Gastroesophageal sphincter (tissue), 3 donors: ENCODE measurements at regions not wholly inside any gene's neighbourhood (a gene's known extent, or its start where the extent isn't known, plus 50 kb on each side); places are given as distances from the start of the nearest gene placed in this dataset.
"Not testable (repeated sequence)": the region's sequence is repeated elsewhere in the genome, so short reads cannot be mapped to it uniquely, and the experiment has no call there.

ENCODE experiments used
- EP300 ChIP-seq: sonication (generic); formaldehyde crosslinking; IDR thresholded peaks from one replicate; pipeline ENCODE4 v1.6.1; 2017; ENCODE audit warnings: antibody characterized with exemption, mild to moderate bottlenecking
- POLR2A ChIP-seq, 2 donors: fragments of 450-650 bp; IDR thresholded peaks; one replicate each; pipeline ENCODE4 v1.6.1; 2017; ENCODE audit warnings: antibody characterized with exemption in 2 of 2, mild to moderate bottlenecking in 2 of 2, moderate library complexity in 1 of 2
- POLR2AphosphoS5 ChIP-seq: sonication (generic); formaldehyde crosslinking; IDR thresholded peaks from one replicate; pipeline ENCODE4 v1.6.1; 2017; ENCODE audit warnings: antibody characterized with exemption
- TF ChIP-seq, protein P1 (sequence below), 4 experiments: fragments of 200-600 bp in 2 of 4; fragments of 450-650 bp in 2 of 4; sonication (generic) in 1 of 4; IDR thresholded peaks; one replicate each; pipeline ENCODE4 v1.5.1; 2017 to 2019; ENCODE audit warnings: antibody characterized with exemption in 4 of 4, mild to moderate bottlenecking in 2 of 4, moderate library complexity in 2 of 4

DNA sequence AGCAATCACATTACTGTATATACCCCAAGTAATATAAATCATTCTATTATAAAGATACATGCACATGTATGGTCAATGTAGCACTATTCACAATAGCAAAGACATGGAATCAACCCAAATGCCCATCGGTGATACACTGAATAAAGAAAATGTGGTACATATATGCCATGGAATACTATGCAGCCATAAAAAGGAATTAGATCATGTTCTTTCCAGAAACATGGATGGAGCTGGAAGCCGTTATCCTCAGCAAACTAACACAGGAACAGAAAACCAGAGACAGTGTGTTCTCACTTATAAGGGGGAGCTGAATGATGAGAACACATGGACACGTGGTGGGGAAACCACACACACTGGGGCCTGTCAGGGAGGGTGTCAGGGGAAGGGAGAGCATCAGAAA is 1180.9 kb downstream of the REEP3 start:
- TF ChIP-seq, protein P1, sequence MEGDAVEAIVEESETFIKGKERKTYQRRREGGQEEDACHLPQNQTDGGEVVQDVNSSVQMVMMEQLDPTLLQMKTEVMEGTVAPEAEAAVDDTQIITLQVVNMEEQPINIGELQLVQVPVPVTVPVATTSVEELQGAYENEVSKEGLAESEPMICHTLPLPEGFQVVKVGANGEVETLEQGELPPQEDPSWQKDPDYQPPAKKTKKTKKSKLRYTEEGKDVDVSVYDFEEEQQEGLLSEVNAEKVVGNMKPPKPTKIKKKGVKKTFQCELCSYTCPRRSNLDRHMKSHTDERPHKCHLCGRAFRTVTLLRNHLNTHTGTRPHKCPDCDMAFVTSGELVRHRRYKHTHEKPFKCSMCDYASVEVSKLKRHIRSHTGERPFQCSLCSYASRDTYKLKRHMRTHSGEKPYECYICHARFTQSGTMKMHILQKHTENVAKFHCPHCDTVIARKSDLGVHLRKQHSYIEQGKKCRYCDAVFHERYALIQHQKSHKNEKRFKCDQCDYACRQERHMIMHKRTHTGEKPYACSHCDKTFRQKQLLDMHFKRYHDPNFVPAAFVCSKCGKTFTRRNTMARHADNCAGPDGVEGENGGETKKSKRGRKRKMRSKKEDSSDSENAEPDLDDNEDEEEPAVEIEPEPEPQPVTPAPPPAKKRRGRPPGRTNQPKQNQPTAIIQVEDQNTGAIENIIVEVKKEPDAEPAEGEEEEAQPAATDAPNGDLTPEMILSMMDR (IDR thresholded peaks at IDR 0.05), result not testable (repeated sequence)
- TF ChIP-seq POLR2AphosphoS5; POLR2A (IDR thresholded peaks at IDR 0.05); EP300: not testable (repeated sequence)
